ENCODE measurements at regions not wholly inside any gene's neighbourhood (a gene's known extent, or its start where the extent isn't known, plus 50 kb on each side); places are given as distances from the start of the nearest gene placed in this dataset.

GRCh38 chr13:74202129-74202813 lies 68.1 kb upstream of the KLF12 start:
- Histone ChIP-seq H3K4me1 (ENCODE audit: control insufficient read depth in 1 of 2, insufficient read depth in 1 of 2, low read depth in 1 of 2, low read length in 1 of 2) (no peaks in the 10 kb centered on the region), H3K27me3 (no peaks in the 10 kb centered on the region), H3K27ac (no peak overlapping the region), H3K9me3 (no peaks in the 10 kb centered on the region), H3K36me3 (no peaks in the 10 kb centered on the region), H3K4me3 (ENCODE audit: low read depth in 1 of 2, low read length in 1 of 2) (no peak overlapping the region)
- no peak for TF ChIP-seq CTCF (IDR thresholded peaks at IDR 0.05)

DNA sequence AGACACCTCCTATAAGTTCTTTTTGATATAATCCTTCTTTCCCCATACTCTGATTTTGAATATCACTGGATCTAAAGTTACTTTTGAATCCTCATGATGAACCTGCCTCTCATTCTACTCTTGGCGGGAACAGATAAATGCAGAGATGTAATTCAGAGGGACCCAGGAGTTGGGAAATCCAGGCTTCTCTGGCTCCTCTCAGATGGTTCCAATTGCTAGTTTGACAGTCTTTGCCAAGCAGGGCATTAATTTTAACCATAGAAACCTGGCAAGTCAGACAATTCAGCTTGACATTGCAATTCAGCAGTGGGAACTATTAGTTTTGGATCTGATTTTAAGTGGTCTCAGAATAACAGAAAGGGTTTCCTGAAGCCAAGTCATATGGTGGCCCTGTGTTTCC lies 67.3 kb upstream of the KLF12 start:
- Histone ChIP-seq H3K4me3 (ENCODE audit: low read depth in 1 of 2, low read length in 1 of 2) (no peak overlapping the region), H3K27ac (no peak overlapping the region), H3K27me3 (no peaks in the 10 kb centered on the region), H3K9me3 (no peaks in the 10 kb centered on the region), H3K36me3 (no peaks in the 10 kb centered on the region), H3K4me1 (ENCODE audit: control insufficient read depth in 1 of 2, insufficient read depth in 1 of 2, low read depth in 1 of 2, low read length in 1 of 2) (no peaks in the 10 kb centered on the region)
- TF ChIP-seq CTCF (IDR thresholded peaks at IDR 0.05) = no peak

- H3K4me3 ChIP-seq (ENCODE audit: low read depth in 1 of 2, low read length in 1 of 2) = no peak overlapping the region
- no peak for TF ChIP-seq CTCF (IDR thresholded peaks at IDR 0.05)
- H3K4me1 ChIP-seq (ENCODE audit: control insufficient read depth in 1 of 2, insufficient read depth in 1 of 2, low read depth in 1 of 2, low read length in 1 of 2) = no peaks in the 10 kb centered on the region
- H3K27me3 ChIP-seq = no peaks in the 10 kb centered on the region
- H3K36me3 ChIP-seq = no peaks in the 10 kb centered on the region
- no peaks in the 10 kb centered on the region for H3K9me3 ChIP-seq
- no peak overlapping the region for H3K27ac ChIP-seq
Observed at GRCh38 chr13:74200081-74200480, 65.9 kb upstream of the KLF12 start.

- no peak overlapping the region for H3K27ac ChIP-seq
- H3K4me3 ChIP-seq (ENCODE audit: low read depth in 1 of 2, low read length in 1 of 2) = no peak overlapping the region
- H3K4me1 ChIP-seq (ENCODE audit: control insufficient read depth in 1 of 2, insufficient read depth in 1 of 2, low read depth in 1 of 2, low read length in 1 of 2) = no peaks in the 10 kb centered on the region
- no peak for TF ChIP-seq CTCF (IDR thresholded peaks at IDR 0.05)
- no peaks in the 10 kb centered on the region for H3K9me3 ChIP-seq
- no peaks in the 10 kb centered on the region for H3K36me3 ChIP-seq
- H3K27me3 ChIP-seq = no peaks in the 10 kb centered on the region
Observed at GRCh38 chr13:74197677-74198429, 63.6 kb upstream of the KLF12 start.

GRCh38 chr13:74194846-74195245 lies 60.6 kb upstream of the KLF12 start:
- no peak overlapping the region for H3K27ac ChIP-seq
- H3K36me3 ChIP-seq = no peaks in the 10 kb centered on the region
- no peaks in the 10 kb centered on the region for H3K27me3 ChIP-seq
- no peaks in the 10 kb centered on the region for H3K9me3 ChIP-seq
- no peak for TF ChIP-seq CTCF (IDR thresholded peaks at IDR 0.05)
- no peak overlapping the region for H3K4me3 ChIP-seq (ENCODE audit: low read depth in 1 of 2, low read length in 1 of 2)
- H3K4me1 ChIP-seq (ENCODE audit: control insufficient read depth in 1 of 2, insufficient read depth in 1 of 2, low read depth in 1 of 2, low read length in 1 of 2) = no peaks in the 10 kb centered on the region
